IMR-90 (cell line): ENCODE measurements at regions not wholly inside any gene's neighbourhood (a gene's known extent, or its start where the extent isn't known, plus 50 kb on each side); places are given as distances from the start of the nearest gene placed in this dataset.

Experiments used
- ATAC-seq: fragments of 200-7000 bp; cut with Tn5 transposase; 2 replicates; pipeline ENCODE4 v1.9.1; 2020; ENCODE audit warnings: low read depth, mild to moderate bottlenecking, moderate library complexity
- BruUV-seq: library from RNA; stranded (reverse); fragments of 400-500 nt; replicated peaks from 2 replicates; lab custom pipeline; 2021; lab: Mats Ljungman, UMichigan
- CTCF ChIA-PET: fragments of 300-600 bp; formaldehyde crosslinking; extraction: SDS; loops from one replicate; lab custom pipeline; 2021; ENCODE audit warnings: antibody characterized with exemption; lab: Yijun Ruan, JAX
- POLR2A ChIA-PET: fragments of 300-600 bp; sonication (Branson Sonifier 250); formaldehyde crosslinking; loops from one replicate; lab custom pipeline; 2022; ENCODE audit warnings: antibody characterized with exemption; ENCODE audit not compliant: unreplicated experiment; lab: Charles Lee
- DNase-seq: peaks from one replicate; pipeline ENCODE4 v3.0.0; 2013
- H2AFZ ChIP-seq: replicated peaks from 2 replicates; pipeline ENCODE3; 2013; ENCODE audit warnings: low read length, mild to moderate bottlenecking; ENCODE audit not compliant: poor library complexity
- H2AK5ac ChIP-seq: 2 replicates; pipeline ENCODE4 v1.6.1; 2013; ENCODE audit warnings: low read depth, low read length, inconsistent platforms
- H2AK9ac ChIP-seq: replicated peaks from 2 replicates; pipeline ENCODE3; 2013; ENCODE audit warnings: mild to moderate bottlenecking, low read depth, low read length, moderate library complexity; ENCODE audit not compliant: poor library complexity
- H2BK120ac ChIP-seq: 2 replicates; pipeline ENCODE4 v1.6.1; 2013; ENCODE audit warnings: low read depth, low read length, inconsistent platforms
- H2BK15ac ChIP-seq: 3 replicates; pipeline ENCODE4 v1.6.1; 2013; ENCODE audit warnings: low read depth, low read length, inconsistent platforms
- H2BK20ac ChIP-seq: 2 replicates; pipeline ENCODE4 v1.6.1; 2013; ENCODE audit warnings: low read depth, mild to moderate bottlenecking, inconsistent platforms, low read length, moderate library complexity
- H2BK5ac ChIP-seq: 2 replicates; pipeline ENCODE4 v1.6.1; 2013; ENCODE audit warnings: mild to moderate bottlenecking, low read depth, low read length, inconsistent platforms; ENCODE audit not compliant: poor library complexity, severe bottlenecking
- H3K14ac ChIP-seq: replicated peaks from 2 replicates; pipeline ENCODE4 v1.6.1; 2013; ENCODE audit warnings: low read depth, low read length, inconsistent platforms
- H3K18ac ChIP-seq: 2 replicates; pipeline ENCODE4 v1.6.1; 2013; ENCODE audit warnings: low read depth, low read length, control low read depth
- H3K23ac ChIP-seq: 2 replicates; pipeline ENCODE4 v1.6.1; 2013; ENCODE audit warnings: low read depth, low read length, inconsistent platforms
- H3K27ac ChIP-seq: 2 replicates; pipeline ENCODE4 v1.5.1; 2013; ENCODE audit warnings: mild to moderate bottlenecking, control low read depth, low read length; ENCODE audit not compliant: insufficient read depth
- H3K27me3 ChIP-seq: 2 replicates; pipeline ENCODE4 v1.6.1; 2013; ENCODE audit warnings: low read length; ENCODE audit not compliant: control insufficient read depth, insufficient read depth
- H3K36me3 ChIP-seq: 2 replicates; pipeline ENCODE4 v1.6.1; 2013; ENCODE audit warnings: low read length, mixed read lengths; ENCODE audit not compliant: control insufficient read depth, insufficient read depth
- H3K4ac ChIP-seq: 2 replicates; pipeline ENCODE4 v1.6.1; 2013; ENCODE audit warnings: low read depth, low read length, inconsistent platforms
- H3K4me1 ChIP-seq: 2 replicates; pipeline ENCODE4 v1.6.1; 2013; ENCODE audit warnings: low read length, mixed read lengths; ENCODE audit not compliant: control insufficient read depth, insufficient read depth
- H3K4me2 ChIP-seq: 2 replicates; pipeline ENCODE4 v1.6.1; 2013; ENCODE audit warnings: low read depth, mild to moderate bottlenecking, control low read depth, low read length, moderate library complexity
- H3K4me3 ChIP-seq: 2 replicates; pipeline ENCODE4 v1.5.1; 2013; ENCODE audit warnings: low read depth, mild to moderate bottlenecking, control low read depth, low read length, moderate library complexity; ENCODE audit not compliant: insufficient read depth
- H3K56ac ChIP-seq: 2 replicates; pipeline ENCODE4 v1.6.1; 2013; ENCODE audit warnings: low read length, inconsistent platforms; ENCODE audit not compliant: insufficient read depth; ENCODE audit errors: extremely low read depth
- H3K79me1 ChIP-seq, 2 experiments: 2 replicates each; pipeline ENCODE4 v1.6.1; 2013; ENCODE audit warnings: low read length in 2 of 2, inconsistent platforms in 1 of 2, low read depth in 1 of 2
- H3K9ac ChIP-seq: 2 replicates; pipeline ENCODE4 v1.6.1; 2013; ENCODE audit warnings: low read depth, low read length, control low read depth
- H3K9me1 ChIP-seq: 2 replicates; pipeline ENCODE4 v1.6.1; 2013; ENCODE audit warnings: low read length, inconsistent platforms; ENCODE audit not compliant: insufficient read depth
- H3K9me3 ChIP-seq: 2 replicates; pipeline ENCODE4 v1.6.1; 2013; ENCODE audit warnings: low read length; ENCODE audit not compliant: control insufficient read depth, insufficient read depth
- H4K20me1 ChIP-seq: 2 replicates; pipeline ENCODE4 v1.6.1; 2013; ENCODE audit warnings: low read length, inconsistent platforms; ENCODE audit not compliant: insufficient read depth
- H4K5ac ChIP-seq: 2 replicates; pipeline ENCODE4 v1.6.1; 2013; ENCODE audit warnings: mild to moderate bottlenecking, low read depth, low read length, control low read depth
- H4K8ac ChIP-seq, 2 experiments: 2 replicates each; pipeline ENCODE4 v1.6.1; 2013; ENCODE audit warnings: low read depth in 2 of 2, low read length in 2 of 2, control low read depth in 1 of 2, inconsistent platforms in 1 of 2
- H4K91ac ChIP-seq: 2 replicates; pipeline ENCODE4 v1.6.1; 2013; ENCODE audit warnings: low read depth, low read length, inconsistent platforms; ENCODE audit not compliant: insufficient read depth
- MAFK ChIP-seq: IDR thresholded peaks from 2 replicates; pipeline ENCODE4 v1.6.1; 2012; ENCODE audit warnings: low read depth, low read length, improper control_type of control experiment
- dilution Hi-C: fragments of 300-500 bp; cut with HindIII; formaldehyde crosslinking; loops from one replicate; pipeline ENCODE4 v1.14.3; 2018; ENCODE audit warnings: low sequenced_read_pairs; ENCODE audit not compliant: unreplicated experiment
- in situ Hi-C: fragments of 300-500 bp; cut with MboI; formaldehyde crosslinking; loops from 3 replicates; pipeline ENCODE4 v1.14.3; 2019; ENCODE audit warnings: low sequenced_read_pairs, inconsistent platforms, mixed read lengths
- intact Hi-C: fragments of 100-400 bp; cut with micrococcal nuclease; formaldehyde crosslinking; loops from 2 replicates; pipeline ENCODE4 v1.10.0; 2022
- TF ChIP-seq, protein P1 (sequence below): fragments of 150-350 bp; IDR thresholded peaks from 2 replicates; pipeline ENCODE4 v1.6.1; 2017; ENCODE audit warnings: mild to moderate bottlenecking, antibody characterized with exemption, low read length, low read depth

DNA sequence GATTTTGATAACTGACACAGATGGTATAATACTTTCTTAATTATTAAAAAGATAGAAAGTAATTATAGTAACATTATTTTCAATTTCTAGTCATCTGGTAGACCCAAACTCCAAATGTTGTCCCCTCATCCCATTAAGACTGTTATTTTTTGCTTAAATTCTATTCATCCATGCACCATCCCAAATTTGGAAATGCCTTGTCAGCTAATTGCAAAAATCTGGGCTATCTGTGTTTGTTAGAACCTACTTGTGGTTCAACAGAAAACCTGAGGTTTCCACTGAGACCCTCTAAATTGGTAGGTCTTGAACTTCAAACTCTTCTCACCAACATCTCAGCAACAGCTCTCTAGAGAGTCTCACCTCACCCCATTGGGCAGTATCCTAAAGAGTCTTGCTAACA is 172.2 kb upstream of the ADGRL3 start:
- dilution Hi-C loops (no loop called here), in situ Hi-C loops (no loop called here), intact Hi-C loops (no loop called here)
- H3K9me3 ChIP-seq = no peaks in the 10 kb centered on the region
- H4K20me1 ChIP-seq = no peaks in the 10 kb centered on the region
- no peak overlapping the region for H2AK5ac ChIP-seq
- no peaks in the 10 kb centered on the region for H3K36me3 ChIP-seq
- no peak overlapping the region for H3K27ac ChIP-seq
- no peak overlapping the region for H2AFZ ChIP-seq
- H3K56ac ChIP-seq = no peak overlapping the region
- H2BK5ac ChIP-seq = no peak overlapping the region
- H3K9me1 ChIP-seq = no peaks in the 10 kb centered on the region
- H4K8ac ChIP-seq = no peak overlapping the region
- H3K18ac ChIP-seq = no peak overlapping the region
- no peak overlapping the region for H3K4me3 ChIP-seq
- H3K4me2 ChIP-seq = no peak overlapping the region
- H3K4ac ChIP-seq = no peak overlapping the region
- H3K4me1 ChIP-seq = no peaks in the 10 kb centered on the region
- H3K9ac ChIP-seq = no peak overlapping the region
- no peak overlapping the region for H2BK120ac ChIP-seq
- ATAC-seq = no peak
- no peaks in the 10 kb centered on the region for H3K27me3 ChIP-seq
- H3K14ac ChIP-seq = no peak overlapping the region
- no peak overlapping the region for H2BK15ac ChIP-seq
- no peak overlapping the region for H2AK9ac ChIP-seq
- no peaks in the 10 kb centered on the region for H3K79me1 ChIP-seq
- H3K23ac ChIP-seq = no peak overlapping the region
- TF ChIP-seq, protein P1, sequence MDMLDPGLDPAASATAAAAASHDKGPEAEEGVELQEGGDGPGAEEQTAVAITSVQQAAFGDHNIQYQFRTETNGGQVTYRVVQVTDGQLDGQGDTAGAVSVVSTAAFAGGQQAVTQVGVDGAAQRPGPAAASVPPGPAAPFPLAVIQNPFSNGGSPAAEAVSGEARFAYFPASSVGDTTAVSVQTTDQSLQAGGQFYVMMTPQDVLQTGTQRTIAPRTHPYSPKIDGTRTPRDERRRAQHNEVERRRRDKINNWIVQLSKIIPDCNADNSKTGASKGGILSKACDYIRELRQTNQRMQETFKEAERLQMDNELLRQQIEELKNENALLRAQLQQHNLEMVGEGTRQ = no peak
- peak; percentile 83 for TF ChIP-seq MAFK
- no peak overlapping the region for H2BK20ac ChIP-seq
- no peak for DNase-seq
- H4K91ac ChIP-seq = no peak overlapping the region
- ChIA-PET CTCF (interaction anchor here (1.2 kb wide), 1 partner anchor 37 kb away, joined by 3 read pairs; no protein-coding TSS in a partner anchor), POLR2A (no interaction called here)
- H4K5ac ChIP-seq = no peak overlapping the region
- BruUV-seq = no TSS peak
